Hepatocyte (in vitro differentiated cells): ENCODE measurements at regions not wholly inside any gene's neighbourhood (a gene's known extent, or its start where the extent isn't known, plus 50 kb on each side); places are given as distances from the start of the nearest gene placed in this dataset.

Experiments used
- DNase-seq: peaks from one replicate; pipeline ENCODE4 v3.0.0-alpha.2; 2016; ENCODE audit warnings: low spot score
- H2AFZ ChIP-seq: fragments of 200-600 bp; sonication (generic); 2 replicates; pipeline ENCODE4 v1.6.0; 2016; ENCODE audit warnings: antibody characterized with exemption, mild to moderate bottlenecking
- H3K27ac ChIP-seq: fragments of 200-600 bp; sonication (generic); 2 replicates; pipeline ENCODE4 v1.5.1; 2016; ENCODE audit warnings: mild to moderate bottlenecking
- H3K27me3 ChIP-seq: fragments of 200-600 bp; sonication (generic); 2 replicates; pipeline ENCODE4 v1.6.1; 2016
- H3K36me3 ChIP-seq: fragments of 200-600 bp; sonication (generic); replicated peaks from 2 replicates; pipeline ENCODE4 v1.5.1; 2016; ENCODE audit warnings: low read depth; ENCODE audit not compliant: insufficient read depth
- H3K4me1 ChIP-seq: fragments of 200-600 bp; sonication (generic); 2 replicates; pipeline ENCODE4 v1.5.1; 2016; ENCODE audit warnings: mild to moderate bottlenecking, moderate library complexity; ENCODE audit not compliant: insufficient read depth
- H3K4me2 ChIP-seq: fragments of 200-600 bp; sonication (generic); 2 replicates; pipeline ENCODE4 v1.6.0; 2016
- H3K4me3 ChIP-seq: fragments of 200-600 bp; sonication (generic); 2 replicates; pipeline ENCODE4 v1.5.1; 2016; ENCODE audit warnings: mild to moderate bottlenecking
- H3K79me2 ChIP-seq: fragments of 200-600 bp; sonication (generic); 2 replicates; pipeline ENCODE4 v1.6.0; 2017; ENCODE audit warnings: mild to moderate bottlenecking
- H3K9me2 ChIP-seq: fragments of 200-600 bp; sonication (generic); replicated peaks from 2 replicates; pipeline ENCODE4 v1.6.0; 2017; ENCODE audit warnings: mild to moderate bottlenecking; ENCODE audit not compliant: insufficient read depth
- H3K9me3 ChIP-seq: fragments of 200-600 bp; sonication (generic); 2 replicates; pipeline ENCODE4 v1.5.1; 2016; ENCODE audit warnings: low read depth, mild to moderate bottlenecking
- H4K20me1 ChIP-seq: fragments of 200-600 bp; sonication (generic); 2 replicates; pipeline ENCODE4 v1.6.0; 2016; ENCODE audit warnings: mild to moderate bottlenecking; ENCODE audit not compliant: insufficient read depth, poor library complexity, severe bottlenecking
- EZH2 ChIP-seq: fragments of 200-600 bp; sonication (generic); IDR thresholded peaks from 2 replicates; pipeline ENCODE4 v1.6.1; 2016; ENCODE audit warnings: antibody characterized with exemption, mild to moderate bottlenecking, borderline replicate concordance
- EZH2phosphoT487 ChIP-seq: fragments of 200-600 bp; sonication (generic); IDR thresholded peaks from one replicate; pipeline ENCODE4 v1.6.1; 2018; ENCODE audit warnings: antibody characterized with exemption, mild to moderate bottlenecking, low read depth, moderate library complexity; ENCODE audit not compliant: unreplicated experiment, severe bottlenecking
- WGBS: methylation state at CpG from one replicate; pipeline ENCODE4 v1.1.6; 2016; ENCODE audit warnings: low lambda C conversion rate; ENCODE audit errors: missing lambda C conversion rate; 5-methylcytosine and 5-hydroxymethylcytosine counted together
- TF ChIP-seq, protein P1 (sequence below): fragments of 200-600 bp; sonication (generic); IDR thresholded peaks from 2 replicates; pipeline ENCODE4 v1.5.1; 2016; ENCODE audit warnings: antibody characterized with exemption, mild to moderate bottlenecking; ENCODE audit not compliant: poor library complexity

DNA sequence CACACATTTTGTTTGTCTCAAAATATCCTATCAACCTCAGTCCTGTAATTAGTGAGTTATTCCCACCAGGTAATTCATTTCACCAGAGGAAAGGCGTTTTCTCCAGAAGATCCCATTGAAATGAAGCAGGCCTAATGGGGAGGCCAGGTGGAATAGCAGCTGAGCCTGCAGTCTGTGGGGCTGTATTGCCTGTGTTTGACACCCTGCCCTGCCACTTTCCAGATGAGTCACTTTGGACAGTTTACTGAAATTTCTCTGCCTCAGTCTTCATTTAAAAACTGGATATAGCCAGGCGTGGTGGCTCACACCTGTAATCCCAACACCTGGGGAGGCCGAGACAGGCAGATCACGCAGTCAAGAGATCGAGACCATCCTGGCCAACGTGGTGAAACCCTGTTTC, 78.1 kb upstream of the PPP2R5A start:
- WGBS = 96% methylated on average over 6 of the region's 6 CpGs
- H3K27me3 ChIP-seq = no peaks in the 10 kb centered on the region
- H4K20me1 ChIP-seq = no peaks in the 10 kb centered on the region
- TF ChIP-seq, protein P1, sequence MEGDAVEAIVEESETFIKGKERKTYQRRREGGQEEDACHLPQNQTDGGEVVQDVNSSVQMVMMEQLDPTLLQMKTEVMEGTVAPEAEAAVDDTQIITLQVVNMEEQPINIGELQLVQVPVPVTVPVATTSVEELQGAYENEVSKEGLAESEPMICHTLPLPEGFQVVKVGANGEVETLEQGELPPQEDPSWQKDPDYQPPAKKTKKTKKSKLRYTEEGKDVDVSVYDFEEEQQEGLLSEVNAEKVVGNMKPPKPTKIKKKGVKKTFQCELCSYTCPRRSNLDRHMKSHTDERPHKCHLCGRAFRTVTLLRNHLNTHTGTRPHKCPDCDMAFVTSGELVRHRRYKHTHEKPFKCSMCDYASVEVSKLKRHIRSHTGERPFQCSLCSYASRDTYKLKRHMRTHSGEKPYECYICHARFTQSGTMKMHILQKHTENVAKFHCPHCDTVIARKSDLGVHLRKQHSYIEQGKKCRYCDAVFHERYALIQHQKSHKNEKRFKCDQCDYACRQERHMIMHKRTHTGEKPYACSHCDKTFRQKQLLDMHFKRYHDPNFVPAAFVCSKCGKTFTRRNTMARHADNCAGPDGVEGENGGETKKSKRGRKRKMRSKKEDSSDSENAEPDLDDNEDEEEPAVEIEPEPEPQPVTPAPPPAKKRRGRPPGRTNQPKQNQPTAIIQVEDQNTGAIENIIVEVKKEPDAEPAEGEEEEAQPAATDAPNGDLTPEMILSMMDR = no peak
- TF ChIP-seq EZH2 = no peak
- TF ChIP-seq EZH2phosphoT487 = no peak
- H3K27ac ChIP-seq = no peak overlapping the region
- no peak overlapping the region for H3K4me2 ChIP-seq
- H3K9me2 ChIP-seq = no peaks in the 10 kb centered on the region
- H3K36me3 ChIP-seq = no peaks in the 10 kb centered on the region
- no peaks in the 10 kb centered on the region for H3K79me2 ChIP-seq
- H3K4me3 ChIP-seq = no peak overlapping the region
- no peak for DNase-seq
- H3K4me1 ChIP-seq = no peaks in the 10 kb centered on the region
- no peak overlapping the region for H2AFZ ChIP-seq
- no peaks in the 10 kb centered on the region for H3K9me3 ChIP-seq

DNA sequence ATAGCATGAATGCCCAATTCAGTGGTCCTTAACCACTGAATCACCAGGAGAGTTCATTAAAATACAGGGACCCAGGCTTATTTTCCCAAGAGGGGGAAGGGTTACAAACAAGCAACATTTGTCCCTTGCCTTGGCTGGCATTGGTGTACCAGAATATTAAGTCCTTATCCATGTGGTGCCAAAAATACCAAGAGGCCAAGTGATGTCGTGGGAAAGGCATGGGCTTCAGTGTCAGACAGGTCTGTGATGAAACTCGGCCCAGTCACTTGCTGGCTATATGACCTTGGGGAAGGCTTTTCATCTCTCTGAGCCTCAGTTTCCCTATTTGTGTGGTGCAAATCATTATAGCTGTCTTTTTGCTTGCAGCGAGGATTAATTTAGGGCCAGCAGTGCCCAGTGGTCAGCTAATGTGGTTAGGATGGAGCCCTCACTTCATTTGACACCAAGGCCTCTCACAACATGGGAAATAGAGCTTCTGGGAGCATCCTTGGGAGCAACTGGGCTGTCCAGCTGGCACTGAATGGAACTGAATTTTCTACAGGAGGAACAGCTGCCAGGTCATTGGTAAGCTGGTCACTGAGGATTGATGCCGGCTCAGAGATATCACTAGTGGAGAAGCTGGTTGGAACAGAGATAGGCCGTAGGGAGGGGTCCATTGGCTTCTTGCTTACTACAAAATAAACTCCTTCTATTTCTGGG, 77.2 kb upstream of the PPP2R5A start:
- Histone ChIP-seq H3K4me2 (no peak overlapping the region), H3K27me3 (no peaks in the 10 kb centered on the region), H3K36me3 (no peaks in the 10 kb centered on the region), H3K9me2 (no peaks in the 10 kb centered on the region), H2AFZ (no peak overlapping the region), H4K20me1 (no peaks in the 10 kb centered on the region), H3K4me1 (no peaks in the 10 kb centered on the region), H3K4me3 (no peak overlapping the region), H3K27ac (no peak overlapping the region), H3K79me2 (no peaks in the 10 kb centered on the region), H3K9me3 (no peaks in the 10 kb centered on the region)
- 95% methylated on average over 5 of the region's 5 CpGs for WGBS
- DNase-seq = no peak
- TF ChIP-seq, protein P1 = no peak
- TF ChIP-seq EZH2 (no peak), EZH2phosphoT487 (no peak)

DNA sequence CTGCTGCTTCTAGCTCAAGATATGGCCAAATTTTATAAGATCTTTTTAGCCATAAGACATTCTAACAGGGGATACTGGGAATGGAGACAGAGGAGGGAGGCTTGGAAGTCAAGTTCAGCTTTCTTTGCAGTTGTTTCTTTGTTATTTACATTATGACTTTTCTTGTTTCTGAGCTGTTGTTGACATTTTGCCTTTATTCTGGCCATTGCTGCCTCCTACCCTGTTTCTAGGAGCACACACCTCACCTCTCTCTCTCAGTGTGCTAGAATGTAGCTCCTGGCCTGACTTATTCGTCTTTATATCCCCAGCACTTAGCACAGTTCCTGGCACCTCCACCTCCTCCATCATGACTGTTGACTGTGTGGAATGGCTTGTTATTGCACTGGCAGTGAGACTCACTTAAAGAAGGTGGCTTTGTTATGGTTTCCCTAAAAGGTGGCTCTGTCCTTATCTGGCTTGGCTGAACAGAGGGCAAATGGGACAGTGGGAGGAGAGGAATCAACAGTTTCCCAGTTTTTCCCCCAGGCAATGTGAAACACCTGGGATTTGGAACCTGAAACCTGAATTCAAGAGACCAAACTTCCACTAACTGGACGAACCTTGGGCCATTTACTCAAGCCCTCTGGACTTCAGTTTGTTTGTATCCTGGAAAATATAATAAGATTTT, 76.1 kb upstream of the PPP2R5A start:
- 52% methylated on average over 2 of the region's 2 CpGs for WGBS
- Histone ChIP-seq H4K20me1 (no peaks in the 10 kb centered on the region), H3K27me3 (no peaks in the 10 kb centered on the region), H3K79me2 (no peaks in the 10 kb centered on the region), H2AFZ (no peak overlapping the region), H3K9me3 (no peaks in the 10 kb centered on the region), H3K4me1 (peaks cover 5% of the 10 kb centered on the region), H3K36me3 (no peaks in the 10 kb centered on the region), H3K9me2 (no peaks in the 10 kb centered on the region), H3K27ac (no peak overlapping the region), H3K4me3 (no peak overlapping the region), H3K4me2 (no peak overlapping the region)
- TF ChIP-seq, protein P1 = no peak
- TF ChIP-seq EZH2 (no peak), EZH2phosphoT487 (no peak)
- DNase-seq = no peak

DNA sequence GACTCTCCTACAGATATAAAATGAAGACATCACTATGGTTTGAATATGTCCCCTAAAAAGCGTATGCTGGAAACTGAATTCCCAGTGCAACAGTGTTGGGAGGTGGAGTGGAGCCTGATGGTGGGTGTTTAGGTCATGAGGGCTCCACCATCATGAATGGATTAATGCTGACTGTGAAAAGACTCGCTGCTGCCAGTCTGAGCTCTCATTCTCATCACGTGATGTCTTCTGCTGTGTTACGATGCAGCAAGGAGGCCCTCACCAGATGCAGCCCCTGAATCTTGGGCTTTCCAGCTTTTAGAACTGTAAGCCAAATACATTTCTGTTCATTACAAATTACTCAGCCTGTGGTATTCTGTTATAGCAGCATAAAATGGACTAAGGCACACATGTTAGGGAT, 73.8 kb upstream of the PPP2R5A start:
- H4K20me1 ChIP-seq = no peaks in the 10 kb centered on the region
- no peaks in the 10 kb centered on the region for H3K9me2 ChIP-seq
- no peak for DNase-seq
- no peaks in the 10 kb centered on the region for H3K9me3 ChIP-seq
- H2AFZ ChIP-seq = no peak overlapping the region
- TF ChIP-seq EZH2phosphoT487 (no peak), EZH2 (no peak)
- TF ChIP-seq, protein P1 = no peak
- no peak overlapping the region for H3K4me3 ChIP-seq
- no peaks in the 10 kb centered on the region for H3K79me2 ChIP-seq
- no peak overlapping the region for H3K27ac ChIP-seq
- H3K4me2 ChIP-seq = no peak overlapping the region
- peaks cover 12% of the 10 kb centered on the region for H3K4me1 ChIP-seq
- no peaks in the 10 kb centered on the region for H3K27me3 ChIP-seq
- H3K36me3 ChIP-seq = no peaks in the 10 kb centered on the region
- 92% methylated on average over 4 of the region's 4 CpGs for WGBS
